GM10266 (cell line): ENCODE measurements at regions not wholly inside any gene's neighbourhood (a gene's known extent, or its start where the extent isn't known, plus 50 kb on each side); places are given as distances from the start of the nearest gene placed in this dataset.
A peak's percentile ranks its signal among the peaks of the same experiment; 100 is the strongest.

Source experiments
- DNase-seq: peaks from one replicate; pipeline ENCODE4 v3.0.0; 2012; ENCODE audit errors: extremely low spot score
- TF ChIP-seq, protein P1 (sequence below): IDR thresholded peaks from 2 replicates; pipeline ENCODE4 v1.5.1; 2012; ENCODE audit warnings: mild to moderate bottlenecking, low read depth; ENCODE audit not compliant: control insufficient read depth, insufficient read depth; ENCODE audit errors: missing control alignments

DNA sequence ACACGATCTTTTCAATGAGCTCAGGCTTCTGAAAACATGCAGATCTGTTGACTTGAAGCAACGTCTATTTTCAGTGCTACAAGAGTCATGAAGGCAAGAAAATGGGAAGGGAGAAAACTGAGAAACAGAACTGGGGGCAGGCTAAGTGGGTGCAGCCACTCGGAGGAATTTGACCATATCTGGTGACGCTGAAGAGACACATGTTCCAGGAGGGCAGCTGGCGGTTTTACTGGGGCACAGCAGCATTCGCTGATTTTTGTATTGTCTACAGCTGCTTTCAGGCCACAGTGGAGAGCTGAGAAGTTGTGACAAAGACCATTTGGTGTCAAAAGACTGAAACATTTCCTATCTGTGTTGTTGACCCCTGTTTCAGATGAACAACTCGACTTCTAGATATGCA, 103.0 kb upstream of the ELAC2 start:
- no peak for DNase-seq
- TF ChIP-seq, protein P1, sequence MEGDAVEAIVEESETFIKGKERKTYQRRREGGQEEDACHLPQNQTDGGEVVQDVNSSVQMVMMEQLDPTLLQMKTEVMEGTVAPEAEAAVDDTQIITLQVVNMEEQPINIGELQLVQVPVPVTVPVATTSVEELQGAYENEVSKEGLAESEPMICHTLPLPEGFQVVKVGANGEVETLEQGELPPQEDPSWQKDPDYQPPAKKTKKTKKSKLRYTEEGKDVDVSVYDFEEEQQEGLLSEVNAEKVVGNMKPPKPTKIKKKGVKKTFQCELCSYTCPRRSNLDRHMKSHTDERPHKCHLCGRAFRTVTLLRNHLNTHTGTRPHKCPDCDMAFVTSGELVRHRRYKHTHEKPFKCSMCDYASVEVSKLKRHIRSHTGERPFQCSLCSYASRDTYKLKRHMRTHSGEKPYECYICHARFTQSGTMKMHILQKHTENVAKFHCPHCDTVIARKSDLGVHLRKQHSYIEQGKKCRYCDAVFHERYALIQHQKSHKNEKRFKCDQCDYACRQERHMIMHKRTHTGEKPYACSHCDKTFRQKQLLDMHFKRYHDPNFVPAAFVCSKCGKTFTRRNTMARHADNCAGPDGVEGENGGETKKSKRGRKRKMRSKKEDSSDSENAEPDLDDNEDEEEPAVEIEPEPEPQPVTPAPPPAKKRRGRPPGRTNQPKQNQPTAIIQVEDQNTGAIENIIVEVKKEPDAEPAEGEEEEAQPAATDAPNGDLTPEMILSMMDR, result no peak

DNA sequence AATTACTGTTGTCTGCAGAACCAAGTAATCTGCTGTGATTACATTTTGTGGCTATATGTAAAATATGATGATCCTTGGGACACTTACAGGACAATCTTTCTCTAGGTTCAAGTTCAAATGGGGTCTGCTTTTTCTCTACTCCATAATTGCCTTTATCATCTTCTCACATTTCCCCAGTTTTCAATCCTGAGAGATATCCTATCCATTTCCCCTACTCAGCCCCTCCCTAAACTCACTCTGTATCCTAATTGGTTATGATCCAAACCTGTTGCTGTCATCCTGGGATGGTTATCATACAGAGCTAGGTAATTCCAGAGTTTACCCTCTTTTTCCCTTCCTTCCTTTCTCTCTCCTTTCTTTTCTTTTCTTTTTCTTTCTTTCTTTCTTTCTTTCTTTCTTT, 100.5 kb upstream of the ELAC2 start:
- TF ChIP-seq, protein P1, result no peak
- no peak for DNase-seq

- DNase-seq, result no peak
- TF ChIP-seq, protein P1, result no peak
Observed at GRCh38 chr17:13117616-13118015, 99.8 kb upstream of the ELAC2 start.

- TF ChIP-seq, protein P1, result peak; percentile 54
- no peak for DNase-seq
Observed at GRCh38 chr17:13114601-13115031, 96.8 kb upstream of the ELAC2 start.

DNA sequence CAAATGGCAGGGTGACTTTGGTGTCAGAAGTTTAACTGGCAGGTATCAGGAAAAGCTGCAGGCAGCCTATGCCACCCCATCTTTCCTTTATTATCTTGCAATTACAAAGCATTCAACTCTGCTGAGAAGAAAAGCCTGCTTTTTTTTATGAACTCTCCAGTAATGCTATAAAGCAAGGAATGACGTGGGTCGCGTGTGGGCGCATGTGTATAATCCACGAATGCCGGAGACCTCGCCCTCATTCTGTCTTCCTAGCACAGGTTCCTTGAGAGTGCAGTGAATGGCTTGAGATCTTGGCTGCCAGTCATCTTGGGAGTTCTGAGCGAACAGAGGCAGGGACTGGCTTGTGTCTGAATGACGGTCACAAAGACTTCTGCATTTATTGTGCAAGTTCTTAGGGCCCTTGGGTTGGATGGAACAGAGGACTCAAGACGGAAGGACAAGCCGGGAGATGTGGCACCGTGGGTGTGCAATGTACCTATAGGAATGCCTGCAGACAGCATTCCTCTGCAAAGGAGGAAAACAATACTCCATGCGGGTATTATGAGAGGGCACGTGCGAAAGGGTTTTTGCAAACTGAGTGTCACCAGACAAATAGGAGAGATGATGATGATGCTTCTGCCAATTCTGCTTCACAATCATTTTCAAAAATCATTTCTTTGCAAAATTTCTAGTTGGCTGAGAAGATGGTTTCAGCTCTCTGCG, 96.1 kb upstream of the ELAC2 start:
- TF ChIP-seq, protein P1, result no peak
- DNase-seq, result no peak

DNA sequence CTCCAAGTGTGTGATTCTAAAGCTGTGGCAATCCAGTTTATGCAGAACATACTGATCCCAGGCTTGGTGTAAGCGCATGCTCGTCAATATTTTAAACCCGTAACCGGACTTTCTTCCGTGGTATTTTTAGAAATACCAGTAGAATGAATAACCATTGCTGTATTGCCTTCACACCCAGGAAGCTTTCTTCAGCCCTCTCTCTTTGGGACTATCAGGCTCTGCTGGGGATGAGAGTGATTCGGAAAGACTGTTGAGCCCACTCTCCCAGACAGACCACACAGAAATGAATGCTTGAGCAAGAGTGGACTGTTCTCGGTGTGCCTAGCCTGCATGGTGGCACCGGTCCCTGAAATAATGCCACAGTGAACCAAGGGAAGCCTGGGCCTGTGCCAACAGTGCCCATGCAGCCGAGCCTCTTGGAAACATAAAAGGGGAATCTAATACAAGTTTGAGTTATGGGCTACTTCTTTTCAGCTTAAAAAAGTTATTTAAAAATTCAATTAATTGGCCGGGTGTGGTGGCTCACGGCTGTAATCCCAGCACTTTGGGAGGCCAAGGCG, 89.9 kb upstream of the ELAC2 start:
- no peak for DNase-seq
- TF ChIP-seq, protein P1, result no peak

DNA sequence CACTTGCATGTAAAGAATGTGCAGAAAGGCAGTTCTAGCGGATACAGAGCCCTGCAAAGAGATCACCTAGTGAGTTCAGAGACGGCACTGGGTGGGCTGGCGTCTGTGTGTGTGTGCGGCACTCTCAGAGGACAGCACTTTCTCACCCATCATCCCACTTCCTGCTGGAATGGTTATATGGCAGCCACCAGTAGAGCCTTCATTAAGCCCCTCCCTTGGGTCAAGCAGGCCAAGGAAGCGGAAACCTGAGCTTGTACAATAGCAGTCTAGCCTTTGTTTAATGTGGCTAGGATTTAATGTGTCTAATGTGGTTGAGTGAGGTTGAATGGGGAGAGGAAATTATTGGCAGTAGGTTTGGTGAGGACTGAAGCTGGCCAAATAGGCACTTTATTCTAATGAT, 88.3 kb upstream of the ELAC2 start:
- TF ChIP-seq, protein P1, result no peak
- DNase-seq, result no peak
